AG04449 (cell line): ENCODE measurements at regions not wholly inside any gene's neighbourhood (a gene's known extent, or its start where the extent isn't known, plus 50 kb on each side); places are given as distances from the start of the nearest gene placed in this dataset.

Experiments
- CTCF ChIA-PET: fragments of 350-600 bp; formaldehyde crosslinking; extraction: SDS; loops from one replicate; lab custom pipeline; 2021; ENCODE audit warnings: antibody characterized with exemption; lab: Yijun Ruan, JAX
- POLR2A ChIA-PET: fragments of 400-600, 350-600 bp; formaldehyde crosslinking; extraction: SDS; loops from one replicate; lab custom pipeline; 2020; ENCODE audit warnings: antibody characterized with exemption, inconsistent platforms; lab: Yijun Ruan, JAX
- DNase-seq: peaks from one replicate; pipeline ENCODE4 v3.0.0-alpha.2; 2010; ENCODE audit warnings: low read depth, low spot score
- H3K4me3 ChIP-seq: 2 replicates; pipeline ENCODE4 v1.5.1; 2011; ENCODE audit warnings: low read depth, mild to moderate bottlenecking, control low read depth, low read length
- CTCF ChIP-seq: IDR thresholded peaks from one replicate; pipeline ENCODE4 v1.5.1; 2011; ENCODE audit warnings: mild to moderate bottlenecking, moderate library complexity, low read length, control low read depth, inconsistent platforms; ENCODE audit not compliant: insufficient read depth; ENCODE audit errors: missing control alignments

GRCh38 chrX:150306002-150306401 is 57.1 kb upstream of the MAMLD1 start:
- POLR2A ChIA-PET = no interaction called here
- CTCF ChIA-PET = no interaction called here
- DNase-seq = no peak

GRCh38 chrX:150308041-150308440 is 55.1 kb upstream of the MAMLD1 start:
- no peak for TF ChIP-seq CTCF
- CTCF ChIA-PET = no interaction called here
- POLR2A ChIA-PET = no interaction called here
- no peak overlapping the region for H3K4me3 ChIP-seq
- DNase-seq = no peak

More at GRCh38 chrX:150306002-150306401, 57.1 kb upstream of the MAMLD1 start:
- H3K4me3 ChIP-seq = no peak overlapping the region
- TF ChIP-seq CTCF = no peak

- no peak for DNase-seq
- TF ChIP-seq CTCF = no peak
- ChIA-PET CTCF (no interaction called here), POLR2A (no interaction called here)
- H3K4me3 ChIP-seq = no peak overlapping the region
These were observed 54.5 kb upstream of the MAMLD1 start for GRCh38 chrX:150308532-150309157.

GRCh38 chrX:150310417-150310816 is 52.7 kb upstream of the MAMLD1 start:
- H3K4me3 ChIP-seq = no peak overlapping the region
- CTCF ChIA-PET = no interaction called here
- TF ChIP-seq CTCF = no peak
- POLR2A ChIA-PET = no interaction called here
- no peak for DNase-seq

- TF ChIP-seq CTCF = no peak
- no peak overlapping the region for H3K4me3 ChIP-seq
- DNase-seq = no peak
- ChIA-PET CTCF (no interaction called here), POLR2A (no interaction called here)
These were observed 52.2 kb upstream of the MAMLD1 start for GRCh38 chrX:150310881-150311280.

- no peak for DNase-seq
- no peak overlapping the region for H3K4me3 ChIP-seq
- CTCF ChIA-PET = no interaction called here
- no peak for TF ChIP-seq CTCF
- POLR2A ChIA-PET = no interaction called here
These were observed 50.2 kb upstream of the MAMLD1 start for GRCh38 chrX:150312931-150313330.
